HG03135 (cell line): ENCODE measurements at regions not wholly inside any gene's neighbourhood (a gene's known extent, or its start where the extent isn't known, plus 50 kb on each side); places are given as distances from the start of the nearest gene placed in this dataset.

Source experiments
- ATAC-seq: cut with Tn5 transposase; IDR thresholded peaks from one replicate; pipeline ENCODE4 v1.9.1; 2021; ENCODE audit warnings: mild to moderate bottlenecking, moderate library complexity; ENCODE audit not compliant: unreplicated experiment

GRCh38 chr3:189108735-189109134 is 63.0 kb upstream of the TPRG1 start:
- no peak for ATAC-seq

DNA sequence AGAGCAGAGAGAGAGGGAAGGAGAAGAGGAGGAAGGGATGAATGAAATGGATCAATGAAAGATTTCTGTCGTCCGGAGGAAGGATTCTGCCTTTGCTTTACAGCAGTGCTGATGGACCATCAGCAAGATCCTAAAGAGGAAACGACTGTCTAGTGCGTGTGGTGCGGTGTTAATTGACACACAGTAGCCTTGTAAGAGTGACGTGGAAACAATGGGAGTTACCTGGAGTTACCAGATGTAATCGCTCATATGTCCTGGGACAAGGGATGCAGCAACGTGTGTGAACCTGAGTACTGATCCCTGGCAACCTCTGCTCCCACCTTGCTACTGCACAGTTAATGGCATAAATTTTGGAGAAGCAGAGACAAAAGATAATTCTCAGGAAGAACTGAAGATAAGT is 62.6 kb upstream of the TPRG1 start:
- no peak for ATAC-seq

- no peak for ATAC-seq
Measured at GRCh38 chr3:189117087-189117486, 54.7 kb upstream of the TPRG1 start.

- no peak for ATAC-seq
Measured at GRCh38 chr3:189118896-189119295, 52.9 kb upstream of the TPRG1 start.

- ATAC-seq: no peak
Measured at GRCh38 chr3:189119950-189120349, 51.8 kb upstream of the TPRG1 start.

DNA sequence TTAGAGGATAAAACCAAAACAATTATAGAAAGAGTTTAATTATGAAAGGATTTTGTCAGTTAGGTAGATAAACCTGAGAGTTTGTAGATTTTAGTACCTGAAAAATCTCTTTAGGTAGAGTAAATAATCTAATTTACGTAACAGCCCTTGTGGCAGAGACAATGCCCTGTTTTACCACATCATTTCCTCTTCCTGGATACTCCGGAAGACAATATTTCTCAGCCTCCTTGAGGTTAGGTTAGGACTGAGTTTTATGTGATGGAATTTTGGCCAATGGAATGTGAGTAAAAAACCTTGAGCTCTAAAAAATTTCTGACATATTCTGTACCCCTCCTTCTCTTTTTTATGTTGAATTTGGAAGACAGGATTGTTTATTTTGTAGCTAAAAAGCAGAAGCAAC is 50.7 kb upstream of the TPRG1 start:
- no peak for ATAC-seq
